ENCODE measurements at regions not wholly inside any gene's neighbourhood (a gene's known extent, or its start where the extent isn't known, plus 50 kb on each side); places are given as distances from the start of the nearest gene placed in this dataset.
A peak's percentile ranks its signal among the peaks of the same experiment; 100 is the strongest.
"Not testable (repeated sequence)": the region's sequence is repeated elsewhere in the genome, so short reads cannot be mapped to it uniquely, and the experiment has no call there.

DNA sequence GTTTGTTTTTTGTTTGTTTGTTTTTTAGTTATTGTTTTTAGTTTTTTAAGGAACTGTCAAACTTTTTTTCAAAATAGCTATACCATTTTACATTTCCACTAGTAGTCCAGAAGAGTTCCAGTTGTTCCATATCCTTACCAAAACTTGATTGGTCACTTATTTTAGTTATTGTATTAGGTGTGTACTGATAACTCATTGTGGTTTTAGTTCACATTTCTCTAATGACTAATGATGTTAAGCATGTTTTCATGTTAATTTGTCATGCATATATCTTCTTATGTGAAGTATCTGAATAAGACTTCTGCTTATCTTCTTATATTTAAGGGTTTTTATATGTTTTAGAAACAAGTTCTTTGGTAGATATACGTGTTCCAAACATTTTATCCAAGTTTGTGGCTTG is 89.5 kb downstream of the CD200R1L start:
- TF ChIP-seq, protein P1, sequence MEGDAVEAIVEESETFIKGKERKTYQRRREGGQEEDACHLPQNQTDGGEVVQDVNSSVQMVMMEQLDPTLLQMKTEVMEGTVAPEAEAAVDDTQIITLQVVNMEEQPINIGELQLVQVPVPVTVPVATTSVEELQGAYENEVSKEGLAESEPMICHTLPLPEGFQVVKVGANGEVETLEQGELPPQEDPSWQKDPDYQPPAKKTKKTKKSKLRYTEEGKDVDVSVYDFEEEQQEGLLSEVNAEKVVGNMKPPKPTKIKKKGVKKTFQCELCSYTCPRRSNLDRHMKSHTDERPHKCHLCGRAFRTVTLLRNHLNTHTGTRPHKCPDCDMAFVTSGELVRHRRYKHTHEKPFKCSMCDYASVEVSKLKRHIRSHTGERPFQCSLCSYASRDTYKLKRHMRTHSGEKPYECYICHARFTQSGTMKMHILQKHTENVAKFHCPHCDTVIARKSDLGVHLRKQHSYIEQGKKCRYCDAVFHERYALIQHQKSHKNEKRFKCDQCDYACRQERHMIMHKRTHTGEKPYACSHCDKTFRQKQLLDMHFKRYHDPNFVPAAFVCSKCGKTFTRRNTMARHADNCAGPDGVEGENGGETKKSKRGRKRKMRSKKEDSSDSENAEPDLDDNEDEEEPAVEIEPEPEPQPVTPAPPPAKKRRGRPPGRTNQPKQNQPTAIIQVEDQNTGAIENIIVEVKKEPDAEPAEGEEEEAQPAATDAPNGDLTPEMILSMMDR (IDR thresholded peaks at IDR 0.05): no peak
- TF ChIP-seq POLR2A (IDR thresholded peaks at IDR 0.05): no peak
- H3K4me3 ChIP-seq: no peak overlapping the region
- H3K4me1 ChIP-seq: peaks cover 2 to 3% of the 10 kb centered on the region in 2 donors
- no peaks in the 10 kb centered on the region for H3K36me3 ChIP-seq
- H3K9me3 ChIP-seq: no peaks in the 10 kb centered on the region
- H3K27me3 ChIP-seq: no peaks in the 10 kb centered on the region
- intact Hi-C loops (cut with DNase I; ENCODE audit: low total_unique reads): no loop called here
- no peak overlapping the region for H3K27ac ChIP-seq
- DNase-seq: no peak

- no peak for DNase-seq
- peaks cover 4% of the 10 kb centered on the region in 2 donors for H3K4me1 ChIP-seq
- no peaks in the 10 kb centered on the region for H3K9me3 ChIP-seq
- H3K27me3 ChIP-seq: no peaks in the 10 kb centered on the region
- TF ChIP-seq POLR2A (IDR thresholded peaks at IDR 0.05): no peak
- TF ChIP-seq, protein P1 (IDR thresholded peaks at IDR 0.05): no peak
- H3K4me3 ChIP-seq: no peak overlapping the region
- intact Hi-C loops (cut with DNase I; ENCODE audit: low total_unique reads): no loop called here
- no peak overlapping the region for H3K27ac ChIP-seq
- no peaks in the 10 kb centered on the region for H3K36me3 ChIP-seq
These were observed 90.6 kb downstream of the CD200R1L start for GRCh38 chr3:112755845-112756613.

DNA sequence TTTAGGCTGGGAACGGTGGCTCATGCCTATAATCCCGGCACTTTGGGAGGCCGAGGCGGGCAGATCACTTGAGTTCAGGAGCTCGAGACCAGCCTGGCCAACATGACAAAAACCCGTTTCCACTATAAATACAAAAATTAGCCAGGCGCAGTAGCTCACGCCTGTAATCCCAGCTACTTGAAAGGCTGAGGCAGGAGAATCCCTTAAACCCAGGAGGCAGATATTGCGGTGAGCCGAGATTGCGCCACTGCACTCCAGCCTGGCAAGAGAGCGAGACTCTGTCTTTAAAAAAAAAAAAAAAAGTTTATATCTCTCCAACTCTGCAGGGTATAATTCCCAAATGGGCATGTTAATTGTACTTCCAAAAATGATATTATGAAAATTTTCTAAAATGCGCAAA is 91.6 kb downstream of the CD200R1L start:
- H3K4me1 ChIP-seq; H3K36me3 ChIP-seq; H3K4me3 ChIP-seq; DNase-seq; H3K27ac ChIP-seq; H3K27me3 ChIP-seq; intact Hi-C loops (cut with DNase I; ENCODE audit: low total_unique reads); H3K9me3 ChIP-seq: not testable (repeated sequence)

DNA sequence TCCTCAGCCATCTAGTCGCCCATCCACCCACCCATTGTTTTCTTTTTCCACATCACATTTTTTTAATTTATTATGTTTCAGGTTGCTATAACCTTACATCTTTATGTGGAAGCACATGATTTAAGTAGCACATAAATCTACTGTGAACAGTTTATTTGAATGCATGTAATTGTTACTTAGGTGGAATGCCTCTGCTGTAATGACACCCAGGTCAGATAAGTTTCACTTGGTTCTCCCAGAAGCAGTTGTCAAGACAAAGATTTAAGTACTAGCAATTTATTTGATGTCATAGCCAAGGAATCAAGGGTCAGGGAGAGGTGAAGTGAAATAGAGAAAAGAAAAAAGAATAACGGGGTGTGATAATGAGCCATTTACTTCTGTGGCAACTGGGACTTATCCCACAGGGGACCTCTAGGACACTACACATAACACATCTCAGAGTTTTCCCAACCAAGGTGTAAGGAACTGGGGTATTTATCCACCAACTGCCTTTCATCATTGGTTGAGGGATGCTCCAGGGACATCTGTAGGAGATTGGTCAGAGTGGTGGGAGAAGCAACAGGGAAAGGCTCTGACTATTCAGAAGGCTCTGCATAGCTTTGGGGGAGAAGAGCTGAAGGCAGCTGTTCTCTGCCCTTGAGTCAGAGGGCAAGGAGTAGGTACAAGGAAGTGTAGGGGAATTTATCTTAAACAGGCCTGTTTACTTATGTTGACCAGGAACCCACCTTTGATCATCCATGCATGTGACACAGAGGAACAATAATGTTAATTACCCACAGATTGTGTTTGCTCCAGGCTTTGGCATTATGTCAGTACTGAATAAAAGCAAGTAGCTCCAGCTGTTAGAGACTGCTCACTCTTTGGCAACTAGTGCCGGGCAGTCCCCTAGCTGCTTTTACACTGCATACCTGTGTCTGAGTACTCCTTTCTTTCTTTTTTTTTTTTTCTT is 94.8 kb downstream of the CD200R1L start:
- H3K36me3 ChIP-seq: no peaks in the 10 kb centered on the region
- H3K9me3 ChIP-seq: no peaks in the 10 kb centered on the region
- H3K27me3 ChIP-seq: no peaks in the 10 kb centered on the region
- TF ChIP-seq, protein P1 (IDR thresholded peaks at IDR 0.05): no peak
- no peak for TF ChIP-seq POLR2A (IDR thresholded peaks at IDR 0.05)
- peak overlapping the region; percentile 33 to 39 for H3K27ac ChIP-seq
- DNase-seq: no peak
- H3K4me1 ChIP-seq: peaks cover 4 to 6% of the 10 kb centered on the region in 2 donors
- H3K4me3 ChIP-seq: no peak overlapping the region
- intact Hi-C loops (cut with DNase I; ENCODE audit: low total_unique reads): no loop called here

DNA sequence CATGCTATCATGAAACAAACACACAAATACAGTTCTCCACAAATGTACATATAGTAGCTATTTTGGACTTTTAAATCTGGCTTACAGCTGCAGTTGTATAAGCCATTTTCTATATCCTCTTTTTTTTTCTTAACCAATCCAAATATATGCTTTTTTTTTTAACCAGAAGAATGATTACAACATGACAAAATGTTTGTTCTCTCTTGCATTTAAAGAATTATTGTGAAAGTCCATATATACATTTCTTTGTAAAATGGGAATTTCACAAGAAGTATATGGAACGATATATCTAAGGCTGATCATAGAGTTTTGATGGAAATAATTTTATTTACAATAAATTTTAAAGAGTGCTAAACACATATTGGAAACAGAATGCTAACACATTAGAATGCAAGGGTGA is 95.6 kb downstream of the CD200R1L start:
- peak overlapping the region in 1 of 2 donors; percentile 11 for H3K27ac ChIP-seq
- no peak for TF ChIP-seq POLR2A (IDR thresholded peaks at IDR 0.05)
- TF ChIP-seq, protein P1 (IDR thresholded peaks at IDR 0.05): no peak
- no peak overlapping the region for H3K4me3 ChIP-seq
- peaks cover 4 to 7% of the 10 kb centered on the region in 2 donors for H3K4me1 ChIP-seq
- DNase-seq: no peak
- H3K36me3 ChIP-seq: no peaks in the 10 kb centered on the region
- intact Hi-C loops (cut with DNase I; ENCODE audit: low total_unique reads): no loop called here
- no peaks in the 10 kb centered on the region for H3K9me3 ChIP-seq
- H3K27me3 ChIP-seq: no peaks in the 10 kb centered on the region

Measured in uterus (tissue), 3 donors.